Naive B cell (primary cell): ENCODE measurements at regions not wholly inside any gene's neighbourhood (a gene's known extent, or its start where the extent isn't known, plus 50 kb on each side); places are given as distances from the start of the nearest gene placed in this dataset.

Source experiments
- ATAC-seq, 2 donors: fragments of 150-1000 bp; cut with Tn5 transposase; 2 replicates each; pipeline ENCODE4 v1.10.0; 2021; ENCODE audit warnings: low read depth in 2 of 2, mild to moderate bottlenecking in 2 of 2, moderate library complexity in 2 of 2
- DNase-seq: peaks from one replicate; pipeline ENCODE4 v3.0.0; 2022
- H3K27ac Mint-ChIP-seq, 6 donors: one replicate each; pipeline ENCODE4 v1.8.0; 2020 to 2022; ENCODE audit warnings: mild to moderate bottlenecking in 6 of 6, mixed read lengths in 6 of 6, moderate library complexity in 5 of 6, inconsistent platforms in 2 of 6
- H3K27me3 Mint-ChIP-seq, 3 donors: one replicate each; pipeline ENCODE4 v1.8.0; 2021 to 2022; ENCODE audit warnings: mixed read lengths in 3 of 3, mild to moderate bottlenecking in 1 of 3
- H3K36me3 Mint-ChIP-seq, 2 donors: one replicate each; pipeline ENCODE4 v1.8.0; 2020 to 2022; ENCODE audit warnings: mixed read lengths in 2 of 2, inconsistent platforms in 1 of 2, mild to moderate bottlenecking in 1 of 2
- H3K4me1 Mint-ChIP-seq, 3 donors: one replicate each; pipeline ENCODE4 v1.8.0; 2020 to 2022; ENCODE audit warnings: mixed read lengths in 3 of 3, inconsistent platforms in 1 of 3, mild to moderate bottlenecking in 1 of 3, moderate library complexity in 1 of 3
- H3K4me3 Mint-ChIP-seq, 8 donors: one replicate each; pipeline ENCODE4 v1.8.0; 2020 to 2022; ENCODE audit warnings: mild to moderate bottlenecking in 8 of 8, mixed read lengths in 8 of 8, moderate library complexity in 8 of 8, inconsistent platforms in 2 of 8
- H3K9me3 Mint-ChIP-seq, 7 donors: one replicate each; pipeline ENCODE4 v1.8.0; 2020 to 2022; ENCODE audit warnings: mixed read lengths in 7 of 7, mild to moderate bottlenecking in 5 of 7, inconsistent platforms in 2 of 7, moderate library complexity in 1 of 7

DNA sequence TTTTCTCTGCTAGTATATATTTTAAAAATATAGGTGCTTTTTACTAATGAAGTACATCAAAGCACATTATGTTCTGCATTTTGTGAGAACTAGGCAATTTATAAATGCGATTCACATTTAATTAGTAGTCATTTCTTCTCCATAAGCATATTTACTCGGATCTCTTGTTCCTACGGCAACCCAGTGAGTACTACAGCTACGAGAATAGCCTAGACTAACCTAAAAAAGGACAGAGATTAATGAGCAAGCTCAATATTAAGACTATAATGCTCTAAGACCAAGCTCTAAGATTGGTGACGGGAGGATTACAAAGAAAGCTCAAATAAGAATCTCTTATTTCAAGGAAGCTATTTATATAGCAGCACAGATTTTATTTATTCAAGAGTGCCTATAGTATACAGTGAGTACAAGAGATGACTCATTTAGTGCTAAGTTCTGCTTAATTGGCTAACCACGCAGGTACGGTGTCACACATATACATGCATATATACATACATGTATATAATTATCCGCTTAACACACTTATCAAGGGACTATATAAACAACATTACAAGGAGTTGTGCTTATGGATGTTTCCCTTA lies 364.7 kb downstream of the GPD2 start:
- Mint-ChIP-seq H3K36me3 (no peaks in the 10 kb centered on the region), H3K27me3 (peaks cover 0 to 5% (median 3%) of the 10 kb centered on the region in 3 donors), H3K27ac (peak overlapping the region in 1 of 6 donors; percentile 33), H3K9me3 (peaks cover 0 to 2% (median 0%) of the 10 kb centered on the region in 7 donors), H3K4me1 (no peaks in the 10 kb centered on the region), H3K4me3 (no peak overlapping the region)
- DNase-seq (no peak), ATAC-seq (no peak)

- Mint-ChIP-seq H3K9me3 (peaks cover 0 to 6% (median 2%) of the 10 kb centered on the region in 7 donors), H3K27ac (no peak overlapping the region), H3K4me1 (no peaks in the 10 kb centered on the region), H3K36me3 (no peaks in the 10 kb centered on the region), H3K4me3 (no peak overlapping the region), H3K27me3 (peaks cover 0 to 5% (median 3%) of the 10 kb centered on the region in 3 donors)
- ATAC-seq, result no peak
- no peak for DNase-seq
These were observed 367.1 kb downstream of the GPD2 start for GRCh38 chr2:156803243-156803642.

GRCh38 chr2:156803967-156804366 lies 367.8 kb downstream of the GPD2 start:
- no peaks in the 10 kb centered on the region for H3K4me1 Mint-ChIP-seq
- ATAC-seq, result no peak
- H3K4me3 Mint-ChIP-seq, result no peak overlapping the region
- H3K9me3 Mint-ChIP-seq, result peaks cover 0 to 7% (median 2%) of the 10 kb centered on the region in 7 donors
- H3K27me3 Mint-ChIP-seq, result peaks cover 0 to 5% (median 3%) of the 10 kb centered on the region in 3 donors
- DNase-seq, result no peak
- H3K36me3 Mint-ChIP-seq, result no peaks in the 10 kb centered on the region
- H3K27ac Mint-ChIP-seq, result no peak overlapping the region

DNA sequence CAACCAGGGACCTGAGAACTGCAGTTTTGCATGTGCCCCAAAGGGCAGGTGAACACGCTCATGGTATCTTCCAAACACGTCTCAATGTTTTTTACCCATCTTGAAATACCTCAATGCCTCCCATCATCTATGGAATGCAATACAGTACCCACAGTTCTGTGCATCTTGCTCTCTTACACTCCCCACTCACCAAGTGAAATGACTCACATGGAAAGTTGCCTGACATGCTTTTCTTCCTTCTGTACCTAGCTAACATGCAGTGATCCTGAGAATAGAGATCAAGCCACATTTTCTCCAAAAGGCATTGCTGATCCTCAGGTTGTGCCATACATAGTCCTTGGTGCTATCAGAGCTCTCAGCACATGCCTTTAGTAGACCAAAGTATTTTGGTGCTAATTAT lies 373.9 kb downstream of the GPD2 start:
- no peak for ATAC-seq
- no peaks in the 10 kb centered on the region for H3K4me1 Mint-ChIP-seq
- H3K4me3 Mint-ChIP-seq, result no peak overlapping the region
- no peaks in the 10 kb centered on the region for H3K36me3 Mint-ChIP-seq
- H3K27ac Mint-ChIP-seq, result no peak overlapping the region
- DNase-seq, result no peak
- no peaks in the 10 kb centered on the region for H3K27me3 Mint-ChIP-seq
- H3K9me3 Mint-ChIP-seq, result peaks cover 0 to 7% (median 3%) of the 10 kb centered on the region in 7 donors

GRCh38 chr2:156812496-156812895 lies 376.3 kb downstream of the GPD2 start:
- DNase-seq (no peak), ATAC-seq (no peak)
- Mint-ChIP-seq H3K4me3 (no peak overlapping the region), H3K4me1 (no peaks in the 10 kb centered on the region), H3K9me3 (peaks cover 0 to 9% (median 0%) of the 10 kb centered on the region in 7 donors), H3K36me3 (no peaks in the 10 kb centered on the region), H3K27me3 (no peaks in the 10 kb centered on the region), H3K27ac (no peak overlapping the region)

DNA sequence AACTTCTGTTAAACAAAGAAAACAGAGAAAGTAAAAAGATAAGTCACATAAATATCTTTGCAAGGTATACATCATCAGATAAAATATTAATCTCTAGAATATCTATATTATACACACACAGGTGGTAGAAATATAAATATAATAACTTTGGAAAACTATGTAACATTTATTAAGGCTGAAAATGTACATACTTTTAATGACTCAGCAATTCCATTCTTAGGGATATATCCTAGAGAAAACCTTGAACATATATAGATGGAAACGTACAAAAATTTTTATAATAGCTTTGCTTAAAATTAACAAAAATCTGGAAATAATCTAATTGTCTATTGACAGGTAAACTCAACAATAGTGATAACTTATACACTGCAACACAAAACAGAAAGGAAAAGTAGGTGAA lies 381.3 kb downstream of the GPD2 start:
- Mint-ChIP-seq H3K27me3 (no peaks in the 10 kb centered on the region), H3K27ac (no peak overlapping the region), H3K36me3 (no peaks in the 10 kb centered on the region), H3K4me3 (no peak overlapping the region), H3K9me3 (peaks cover 0 to 5% (median 3%) of the 10 kb centered on the region in 7 donors), H3K4me1 (no peaks in the 10 kb centered on the region)
- DNase-seq (no peak), ATAC-seq (no peak)

GRCh38 chr2:156818221-156818620 lies 382.0 kb downstream of the GPD2 start:
- DNase-seq (no peak), ATAC-seq (no peak)
- no peaks in the 10 kb centered on the region for H3K4me1 Mint-ChIP-seq
- peaks cover 0 to 5% (median 3%) of the 10 kb centered on the region in 7 donors for H3K9me3 Mint-ChIP-seq
- H3K4me3 Mint-ChIP-seq, result no peak overlapping the region
- no peaks in the 10 kb centered on the region for H3K27me3 Mint-ChIP-seq
- H3K36me3 Mint-ChIP-seq, result no peaks in the 10 kb centered on the region
- H3K27ac Mint-ChIP-seq, result no peak overlapping the region

GRCh38 chr2:156818944-156819343 lies 382.8 kb downstream of the GPD2 start:
- Mint-ChIP-seq H3K36me3 (no peaks in the 10 kb centered on the region), H3K9me3 (peaks cover 0 to 5% (median 3%) of the 10 kb centered on the region in 7 donors), H3K4me1 (no peaks in the 10 kb centered on the region), H3K27ac (no peak overlapping the region), H3K27me3 (no peaks in the 10 kb centered on the region), H3K4me3 (no peak overlapping the region)
- DNase-seq (no peak), ATAC-seq (no peak)

GRCh38 chr2:156826341-156826933 lies 390.3 kb downstream of the GPD2 start:
- Mint-ChIP-seq H3K27me3 (no peaks in the 10 kb centered on the region), H3K4me3 (no peak overlapping the region), H3K4me1 (no peaks in the 10 kb centered on the region), H3K9me3 (peaks cover 0 to 10% (median 3%) of the 10 kb centered on the region in 7 donors), H3K27ac (no peak overlapping the region), H3K36me3 (no peaks in the 10 kb centered on the region)
- DNase-seq (no peak), ATAC-seq (no peak)

DNA sequence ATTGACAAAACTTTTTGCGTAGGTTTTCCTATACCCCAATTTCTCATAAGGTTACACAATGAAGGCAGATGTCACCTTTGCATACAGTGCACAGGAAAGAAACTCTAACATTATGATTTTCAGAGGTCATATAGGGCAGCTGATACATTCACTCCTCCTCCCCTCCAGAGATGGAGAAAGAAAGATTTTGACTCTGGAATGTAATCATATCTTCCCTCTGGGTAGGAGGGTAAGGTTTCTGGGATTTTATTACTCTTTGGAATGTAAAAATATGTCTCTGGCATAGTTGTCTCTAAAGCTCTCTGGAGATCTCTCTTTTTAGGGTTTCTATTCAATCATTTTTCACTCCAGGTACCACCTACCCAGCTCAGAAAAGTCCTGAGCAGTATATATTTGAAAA lies 398.3 kb downstream of the GPD2 start:
- Mint-ChIP-seq H3K27ac (no peak overlapping the region), H3K36me3 (no peaks in the 10 kb centered on the region), H3K9me3 (peaks cover 0 to 10% (median 3%) of the 10 kb centered on the region in 7 donors), H3K4me3 (no peak overlapping the region), H3K4me1 (no peaks in the 10 kb centered on the region), H3K27me3 (no peaks in the 10 kb centered on the region)
- DNase-seq (no peak), ATAC-seq (no peak)

- H3K9me3 Mint-ChIP-seq, result peaks cover 0 to 4% (median 0%) of the 10 kb centered on the region in 7 donors
- H3K4me1 Mint-ChIP-seq, result no peaks in the 10 kb centered on the region
- H3K27ac Mint-ChIP-seq, result no peak overlapping the region
- no peak for ATAC-seq
- DNase-seq, result no peak
- H3K27me3 Mint-ChIP-seq, result no peaks in the 10 kb centered on the region
- H3K36me3 Mint-ChIP-seq, result no peaks in the 10 kb centered on the region
- no peak overlapping the region for H3K4me3 Mint-ChIP-seq
These were observed 401.6 kb downstream of the GPD2 start for GRCh38 chr2:156837635-156838370.

DNA sequence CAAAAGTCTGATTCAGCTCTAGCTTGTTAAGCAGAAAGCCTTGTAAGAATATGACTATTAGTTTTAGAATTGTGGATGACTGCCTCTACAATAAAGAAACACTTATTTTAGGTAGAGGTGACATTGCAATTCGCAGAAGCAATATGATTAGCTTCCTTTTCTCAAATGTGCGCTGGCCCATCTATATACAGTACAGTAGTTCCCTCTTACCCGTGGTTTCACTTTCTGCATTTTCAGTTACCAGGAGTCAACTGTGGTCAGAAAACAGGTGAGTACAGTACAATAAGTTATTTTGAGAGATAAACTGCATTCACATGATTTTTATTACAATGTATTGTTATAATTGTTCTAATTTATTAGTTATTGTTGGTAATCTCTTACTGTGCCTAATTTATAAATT lies 405.1 kb downstream of the GPD2 start:
- no peak for DNase-seq
- H3K4me3 Mint-ChIP-seq, result no peak overlapping the region
- H3K36me3 Mint-ChIP-seq, result no peaks in the 10 kb centered on the region
- H3K4me1 Mint-ChIP-seq, result no peaks in the 10 kb centered on the region
- no peak overlapping the region for H3K27ac Mint-ChIP-seq
- H3K27me3 Mint-ChIP-seq, result no peaks in the 10 kb centered on the region
- H3K9me3 Mint-ChIP-seq, result peaks cover 0 to 7% (median 0%) of the 10 kb centered on the region in 7 donors
- no peak for ATAC-seq

DNA sequence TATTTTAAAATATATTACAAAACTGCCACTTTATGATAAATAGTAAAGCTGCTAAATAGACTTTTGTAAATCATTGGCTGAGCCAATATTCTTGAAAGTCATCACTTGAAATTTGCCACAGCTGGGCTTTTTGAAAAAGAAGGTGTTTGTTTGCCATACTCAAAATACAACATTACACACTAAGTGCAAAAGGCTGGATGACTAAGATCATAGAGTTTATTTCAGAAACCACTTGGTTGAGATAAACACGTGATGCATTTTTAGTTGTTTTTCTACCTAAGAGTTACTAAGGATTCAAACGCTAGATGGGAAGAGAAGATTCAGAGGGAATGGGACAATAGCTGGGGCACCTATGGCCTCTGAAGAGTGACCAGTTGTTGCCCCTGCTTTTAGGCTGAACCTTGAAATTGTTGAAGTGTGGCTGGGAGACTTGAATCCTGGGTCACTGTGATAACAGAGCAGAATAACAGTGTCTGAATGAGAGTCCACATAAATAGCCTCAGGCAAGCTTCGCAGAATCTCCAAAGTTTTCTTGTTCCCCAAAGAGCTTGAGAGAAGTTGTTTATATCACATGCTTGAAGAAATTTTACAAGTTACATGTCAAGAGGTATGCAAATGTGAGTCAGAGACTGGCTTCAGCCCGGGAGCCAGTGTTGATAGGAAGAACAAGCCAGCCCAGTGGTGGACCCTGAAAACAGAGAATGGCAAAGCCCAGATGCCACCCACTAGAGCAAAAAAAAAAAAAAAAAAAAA lies 409.8 kb downstream of the GPD2 start:
- Mint-ChIP-seq H3K9me3 (peaks cover 0 to 3% (median 0%) of the 10 kb centered on the region in 7 donors), H3K36me3 (no peaks in the 10 kb centered on the region), H3K4me3 (no peak overlapping the region), H3K27ac (no peak overlapping the region), H3K4me1 (no peaks in the 10 kb centered on the region), H3K27me3 (no peaks in the 10 kb centered on the region)
- ATAC-seq (no peak), DNase-seq (no peak)
